ENCODE measurements at regions not wholly inside any gene's neighbourhood (a gene's known extent, or its start where the extent isn't known, plus 50 kb on each side); places are given as distances from the start of the nearest gene placed in this dataset.
"Not testable (repeated sequence)": the region's sequence is repeated elsewhere in the genome, so short reads cannot be mapped to it uniquely, and the experiment has no call there.

- DNase-seq (ENCODE audit: low read depth in 4 of 6, low spot score in 6 of 6): no peak
- Histone ChIP-seq H3K27me3 (ENCODE audit: control insufficient read depth, insufficient read depth, low read length) (no peaks in the 10 kb centered on the region), H3K9me3 (ENCODE audit: control insufficient read depth, insufficient read depth, low read length) (no peaks in the 10 kb centered on the region), H3K27ac (ENCODE audit: low read depth, low read length) (no peak overlapping the region), H3K36me3 (ENCODE audit: control insufficient read depth, insufficient read depth, low read length) (no peaks in the 10 kb centered on the region), H3K4me3 (ENCODE audit: low read depth, low read length) (no peak overlapping the region), H3K4me1 (ENCODE audit: control insufficient read depth, insufficient read depth, low read length) (no peaks in the 10 kb centered on the region)
These were observed 254.6 kb downstream of the XPNPEP1 start for GRCh38 chr10:109668703-109669102.

DNA sequence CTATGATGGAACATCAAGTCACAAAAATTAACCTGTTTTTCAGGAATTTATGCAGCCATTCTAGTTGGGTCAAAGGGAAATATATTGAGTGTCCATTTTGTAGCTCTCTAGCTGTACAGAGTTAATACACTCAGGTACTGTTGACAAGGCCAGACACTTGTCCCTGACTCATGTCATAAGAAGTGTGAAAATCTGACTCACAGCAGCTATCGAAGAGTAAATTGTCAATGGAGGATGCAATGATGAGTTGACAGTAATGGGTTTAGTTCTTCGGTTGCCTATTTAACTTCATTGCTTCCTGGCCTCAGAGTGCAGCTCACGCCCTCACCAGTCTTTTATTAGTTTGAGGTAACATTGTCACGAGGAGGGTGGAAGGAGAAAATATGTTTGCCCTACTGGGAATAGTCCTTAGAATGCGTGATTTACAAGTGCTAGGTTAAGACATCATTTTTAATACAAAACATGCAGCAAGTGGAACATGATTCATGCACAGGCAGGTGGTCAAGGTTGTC, 255.1 kb downstream of the XPNPEP1 start:
- Histone ChIP-seq H3K27me3 (ENCODE audit: control insufficient read depth, insufficient read depth, low read length) (no peaks in the 10 kb centered on the region), H3K4me3 (ENCODE audit: low read depth, low read length) (no peak overlapping the region), H3K36me3 (ENCODE audit: control insufficient read depth, insufficient read depth, low read length) (no peaks in the 10 kb centered on the region), H3K4me1 (ENCODE audit: control insufficient read depth, insufficient read depth, low read length) (no peaks in the 10 kb centered on the region), H3K9me3 (ENCODE audit: control insufficient read depth, insufficient read depth, low read length) (no peaks in the 10 kb centered on the region), H3K27ac (ENCODE audit: low read depth, low read length) (no peak overlapping the region)
- no peak for DNase-seq (ENCODE audit: low read depth in 4 of 6, low spot score in 6 of 6)
- WGBS (ENCODE audit: insufficient coverage): 100% methylated on average over 4 of the region's 5 CpGs

GRCh38 chr10:109665321-109665720, 258.0 kb downstream of the XPNPEP1 start:
- Histone ChIP-seq H3K9me3 (ENCODE audit: control insufficient read depth, insufficient read depth, low read length) (no peaks in the 10 kb centered on the region), H3K36me3 (ENCODE audit: control insufficient read depth, insufficient read depth, low read length) (no peaks in the 10 kb centered on the region), H3K27ac (ENCODE audit: low read depth, low read length) (no peak overlapping the region), H3K27me3 (ENCODE audit: control insufficient read depth, insufficient read depth, low read length) (no peaks in the 10 kb centered on the region), H3K4me1 (ENCODE audit: control insufficient read depth, insufficient read depth, low read length) (no peaks in the 10 kb centered on the region), H3K4me3 (ENCODE audit: low read depth, low read length) (no peak overlapping the region)
- WGBS (ENCODE audit: insufficient coverage): no CpG with 5 or more reads among the region's 2 CpGs
- DNase-seq (ENCODE audit: low read depth in 4 of 6, low spot score in 6 of 6): no peak

GRCh38 chr10:109664554-109664953, 258.8 kb downstream of the XPNPEP1 start:
- Histone ChIP-seq H3K9me3 (ENCODE audit: control insufficient read depth, insufficient read depth, low read length) (no peaks in the 10 kb centered on the region), H3K36me3 (ENCODE audit: control insufficient read depth, insufficient read depth, low read length) (no peaks in the 10 kb centered on the region), H3K27me3 (ENCODE audit: control insufficient read depth, insufficient read depth, low read length) (no peaks in the 10 kb centered on the region), H3K4me3 (ENCODE audit: low read depth, low read length) (no peak overlapping the region), H3K4me1 (ENCODE audit: control insufficient read depth, insufficient read depth, low read length) (no peaks in the 10 kb centered on the region), H3K27ac (ENCODE audit: low read depth, low read length) (no peak overlapping the region)
- DNase-seq (ENCODE audit: low read depth in 4 of 6, low spot score in 6 of 6): no peak
- WGBS (ENCODE audit: insufficient coverage): 97% methylated on average over 4 of the region's 4 CpGs

- Histone ChIP-seq H3K27me3 (ENCODE audit: control insufficient read depth, insufficient read depth, low read length) (no peaks in the 10 kb centered on the region), H3K36me3 (ENCODE audit: control insufficient read depth, insufficient read depth, low read length) (no peaks in the 10 kb centered on the region), H3K9me3 (ENCODE audit: control insufficient read depth, insufficient read depth, low read length) (peaks cover 2% of the 10 kb centered on the region), H3K27ac (ENCODE audit: low read depth, low read length) (no peak overlapping the region), H3K4me1 (ENCODE audit: control insufficient read depth, insufficient read depth, low read length) (no peaks in the 10 kb centered on the region), H3K4me3 (ENCODE audit: low read depth, low read length) (no peak overlapping the region)
- no peak for DNase-seq (ENCODE audit: low read depth in 4 of 6, low spot score in 6 of 6)
- WGBS (ENCODE audit: insufficient coverage): 85% methylated on average over 6 of the region's 6 CpGs
These were observed 260.2 kb downstream of the XPNPEP1 start for GRCh38 chr10:109663122-109663521.

GRCh38 chr10:109652612-109653011, 270.7 kb downstream of the XPNPEP1 start:
- WGBS (ENCODE audit: insufficient coverage): 92% methylated on average over 11 of the region's 12 CpGs
- not testable (repeated sequence) for DNase-seq (ENCODE audit: low read depth in 4 of 6, low spot score in 6 of 6); H3K36me3 ChIP-seq (ENCODE audit: control insufficient read depth, insufficient read depth, low read length); H3K4me3 ChIP-seq (ENCODE audit: low read depth, low read length); H3K9me3 ChIP-seq (ENCODE audit: control insufficient read depth, insufficient read depth, low read length); H3K27ac ChIP-seq (ENCODE audit: low read depth, low read length); H3K27me3 ChIP-seq (ENCODE audit: control insufficient read depth, insufficient read depth, low read length); H3K4me1 ChIP-seq (ENCODE audit: control insufficient read depth, insufficient read depth, low read length)

- DNase-seq (ENCODE audit: low read depth in 4 of 6, low spot score in 6 of 6): no peak
- no peaks in the 10 kb centered on the region for H3K4me1 ChIP-seq (ENCODE audit: control insufficient read depth, insufficient read depth, low read length)
- no peak overlapping the region for H3K27ac ChIP-seq (ENCODE audit: low read depth, low read length)
- H3K27me3 ChIP-seq (ENCODE audit: control insufficient read depth, insufficient read depth, low read length): no peaks in the 10 kb centered on the region
- no peak overlapping the region for H3K4me3 ChIP-seq (ENCODE audit: low read depth, low read length)
- H3K9me3 ChIP-seq (ENCODE audit: control insufficient read depth, insufficient read depth, low read length): no peaks in the 10 kb centered on the region
- WGBS (ENCODE audit: insufficient coverage): 100% methylated on average over 1 of the region's 1 CpG
- no peaks in the 10 kb centered on the region for H3K36me3 ChIP-seq (ENCODE audit: control insufficient read depth, insufficient read depth, low read length)
These were observed 273.1 kb downstream of the XPNPEP1 start for GRCh38 chr10:109650228-109650627.

DNA sequence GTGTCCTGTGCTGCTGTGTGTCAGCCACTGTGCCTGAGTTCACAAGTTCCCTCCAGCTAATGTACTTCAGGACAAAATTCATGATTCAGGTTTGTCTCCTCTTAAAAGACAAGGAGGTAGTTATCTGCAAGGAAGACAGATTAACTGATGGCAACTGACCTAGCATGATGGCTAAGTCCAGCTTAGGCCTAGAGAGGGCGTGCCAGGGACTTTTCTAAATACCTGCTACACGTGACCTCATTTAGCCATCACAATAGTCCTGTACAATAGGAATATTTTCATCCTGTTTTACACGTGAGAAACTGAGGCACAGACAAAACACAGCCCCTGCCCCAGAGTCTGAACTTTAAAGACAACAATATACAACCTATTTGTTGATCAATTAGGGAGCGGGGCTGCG, 275.7 kb downstream of the XPNPEP1 start:
- Histone ChIP-seq H3K27me3 (ENCODE audit: control insufficient read depth, insufficient read depth, low read length) (no peaks in the 10 kb centered on the region), H3K9me3 (ENCODE audit: control insufficient read depth, insufficient read depth, low read length) (no peaks in the 10 kb centered on the region), H3K36me3 (ENCODE audit: control insufficient read depth, insufficient read depth, low read length) (no peaks in the 10 kb centered on the region), H3K27ac (ENCODE audit: low read depth, low read length) (no peak overlapping the region), H3K4me3 (ENCODE audit: low read depth, low read length) (no peak overlapping the region), H3K4me1 (ENCODE audit: control insufficient read depth, insufficient read depth, low read length) (no peaks in the 10 kb centered on the region)
- 93% methylated on average over 2 of the region's 5 CpGs for WGBS (ENCODE audit: insufficient coverage)
- no peak for DNase-seq (ENCODE audit: low read depth in 4 of 6, low spot score in 6 of 6)

DNA sequence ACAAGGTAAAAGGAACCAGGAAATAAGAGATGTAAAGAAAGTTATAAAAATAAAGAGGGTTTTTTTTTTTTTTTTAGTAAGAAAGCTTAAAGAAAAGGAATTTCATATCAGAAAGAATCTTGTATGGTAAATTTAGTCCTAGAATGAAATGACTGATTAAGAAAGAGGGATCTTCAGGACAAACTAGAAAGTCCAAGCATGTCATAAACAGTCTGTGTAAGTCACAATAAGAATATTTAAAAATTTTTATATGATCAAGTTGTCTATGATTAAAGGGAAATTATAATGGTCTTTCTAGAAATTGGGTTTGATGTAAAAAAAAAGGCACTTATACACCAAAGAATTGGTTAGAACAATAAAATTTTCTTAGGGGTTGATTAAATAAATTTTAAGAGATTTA, 289.5 kb downstream of the XPNPEP1 start:
- Histone ChIP-seq H3K4me1 (ENCODE audit: control insufficient read depth, insufficient read depth, low read length) (no peaks in the 10 kb centered on the region), H3K9me3 (ENCODE audit: control insufficient read depth, insufficient read depth, low read length) (peaks cover 9% of the 10 kb centered on the region), H3K36me3 (ENCODE audit: control insufficient read depth, insufficient read depth, low read length) (no peaks in the 10 kb centered on the region), H3K27ac (ENCODE audit: low read depth, low read length) (no peak overlapping the region), H3K4me3 (ENCODE audit: low read depth, low read length) (no peak overlapping the region), H3K27me3 (ENCODE audit: control insufficient read depth, insufficient read depth, low read length) (no peaks in the 10 kb centered on the region)
- no peak for DNase-seq (ENCODE audit: low read depth in 4 of 6, low spot score in 6 of 6)

DNA sequence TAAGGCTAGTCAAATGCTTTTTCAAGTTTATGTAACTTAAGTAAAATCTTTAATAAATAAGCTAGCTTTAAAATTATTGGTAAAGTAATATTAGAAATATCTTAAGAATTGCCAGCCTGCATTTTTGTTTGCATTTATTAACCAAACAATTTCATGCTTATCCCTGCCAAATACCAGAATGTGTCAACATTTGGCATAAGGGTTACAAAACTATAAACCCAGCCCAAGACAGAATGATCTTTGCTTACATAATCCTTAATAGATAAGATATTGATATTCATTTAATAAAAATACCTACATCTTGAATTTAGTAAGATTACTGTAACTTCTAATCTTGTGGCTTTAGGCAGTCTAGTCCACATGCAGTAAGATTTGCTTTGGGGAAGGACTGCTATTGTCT, 290.3 kb downstream of the XPNPEP1 start:
- not testable (repeated sequence) for H3K4me1 ChIP-seq (ENCODE audit: control insufficient read depth, insufficient read depth, low read length); H3K27me3 ChIP-seq (ENCODE audit: control insufficient read depth, insufficient read depth, low read length); H3K27ac ChIP-seq (ENCODE audit: low read depth, low read length); H3K36me3 ChIP-seq (ENCODE audit: control insufficient read depth, insufficient read depth, low read length); H3K4me3 ChIP-seq (ENCODE audit: low read depth, low read length); H3K9me3 ChIP-seq (ENCODE audit: control insufficient read depth, insufficient read depth, low read length); DNase-seq (ENCODE audit: low read depth in 4 of 6, low spot score in 6 of 6)
